DMS114 treated with DMSO at 0.1 percent for 48 hours (cell line): ENCODE measurements at regions not wholly inside any gene's neighbourhood (a gene's known extent, or its start where the extent isn't known, plus 50 kb on each side); places are given as distances from the start of the nearest gene placed in this dataset.

ENCODE experiments used
- DNase-seq: peaks from one replicate; lab custom pipeline; 2025; ENCODE audit not compliant: unreplicated experiment; lab: John Stamatoyannopoulos, UW

DNA sequence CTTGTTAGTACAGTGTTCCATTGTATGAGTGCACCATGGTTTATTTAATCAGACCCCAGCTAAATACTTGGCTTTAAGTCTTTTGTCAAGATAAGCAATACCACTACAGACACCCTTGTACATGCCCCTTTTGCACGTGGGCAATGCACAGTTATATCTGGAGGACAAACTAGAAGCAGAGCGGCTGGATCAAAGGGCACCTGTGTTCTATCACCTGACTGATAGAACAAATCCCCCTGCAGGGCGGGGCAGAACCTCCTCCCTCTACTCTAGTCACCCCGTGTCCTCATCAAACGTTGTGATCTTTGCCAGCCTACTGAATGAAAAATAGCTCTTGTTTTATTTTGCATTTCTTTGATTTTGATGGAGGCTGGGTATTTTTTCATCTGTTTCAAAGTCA lies 314.9 kb downstream of the TLE3 start:
- DNase-seq: no peak

DNA sequence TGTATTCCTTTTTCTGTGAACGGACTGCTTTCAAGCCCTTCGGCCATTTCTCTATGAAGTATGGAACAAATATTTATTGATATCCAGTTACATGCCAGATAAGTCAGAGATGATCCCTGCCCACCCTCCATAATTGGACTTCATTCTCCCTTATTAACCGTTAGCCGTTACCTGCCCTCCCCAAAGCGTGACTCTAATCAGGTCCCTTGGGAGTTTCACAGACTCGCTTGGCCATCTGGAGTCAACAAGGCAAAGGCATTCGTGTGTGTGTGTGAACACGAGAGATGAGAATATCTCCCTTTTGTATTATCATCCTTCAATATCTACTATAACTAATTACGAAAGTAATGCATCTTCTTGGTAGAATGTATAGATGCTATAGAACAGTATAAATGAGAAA lies 314.5 kb downstream of the TLE3 start:
- DNase-seq: no peak

DNA sequence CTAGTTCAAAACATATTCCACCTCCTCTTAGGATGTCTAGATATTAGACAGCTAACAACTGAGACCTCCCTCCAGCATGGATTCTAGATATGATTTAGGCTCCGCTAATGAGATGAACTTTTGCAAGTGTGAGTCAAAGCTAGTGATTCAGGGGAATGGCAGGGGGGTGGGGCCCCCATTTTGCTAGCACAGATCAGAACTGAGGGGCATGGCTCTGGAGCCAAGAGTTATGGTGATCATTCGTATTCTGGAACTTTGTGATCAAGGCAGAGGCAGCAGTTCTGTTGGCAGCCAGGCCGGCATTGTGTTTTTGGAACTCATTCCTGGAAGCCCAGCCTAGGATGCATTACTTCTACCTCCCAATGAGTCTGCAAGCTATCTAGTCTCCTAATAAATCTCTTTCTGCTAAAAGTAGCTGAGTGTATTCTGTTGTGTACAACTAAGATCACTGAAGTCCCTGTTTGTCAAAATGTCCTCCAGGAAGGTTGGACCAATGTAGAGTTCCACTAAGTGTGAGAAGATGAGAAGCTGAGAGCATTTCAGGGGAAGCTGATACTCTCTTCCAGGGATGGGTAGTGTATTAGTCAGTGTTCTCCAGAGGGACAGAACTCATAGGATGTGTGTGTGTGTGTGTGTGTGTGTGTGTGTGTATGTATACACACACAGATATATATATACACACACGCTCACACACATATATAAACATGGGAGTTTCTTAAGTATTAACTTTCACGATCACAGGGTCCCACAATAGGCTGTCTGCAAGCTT lies 312.7 kb downstream of the TLE3 start:
- no peak for DNase-seq

DNA sequence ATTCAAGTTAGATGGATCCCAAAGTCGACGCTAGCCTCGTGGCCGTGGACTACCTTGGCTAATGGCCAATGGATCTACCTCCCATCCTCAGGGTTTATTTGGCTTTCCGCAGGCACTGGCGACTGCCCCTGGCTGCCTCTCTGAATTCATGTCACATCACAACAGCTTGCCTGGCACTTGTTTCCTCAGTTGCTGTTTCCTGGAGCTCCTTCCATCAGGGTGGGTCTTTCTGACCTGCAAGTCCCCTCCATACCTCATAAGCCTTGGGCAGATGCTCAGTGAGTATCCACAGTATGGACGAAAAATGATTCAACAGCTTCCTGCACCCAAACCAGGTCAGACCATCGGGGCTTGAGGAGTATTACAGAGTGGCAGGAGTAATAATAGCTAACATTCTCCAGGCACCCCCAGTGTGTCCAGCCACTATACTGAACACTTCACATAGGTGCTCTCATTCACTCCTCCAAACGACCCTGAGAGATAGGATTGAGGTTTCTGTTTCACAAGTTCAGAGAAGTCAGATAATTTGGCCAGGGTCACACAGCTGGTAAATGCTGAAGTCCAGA lies 311.5 kb downstream of the TLE3 start:
- no peak for DNase-seq

DNA sequence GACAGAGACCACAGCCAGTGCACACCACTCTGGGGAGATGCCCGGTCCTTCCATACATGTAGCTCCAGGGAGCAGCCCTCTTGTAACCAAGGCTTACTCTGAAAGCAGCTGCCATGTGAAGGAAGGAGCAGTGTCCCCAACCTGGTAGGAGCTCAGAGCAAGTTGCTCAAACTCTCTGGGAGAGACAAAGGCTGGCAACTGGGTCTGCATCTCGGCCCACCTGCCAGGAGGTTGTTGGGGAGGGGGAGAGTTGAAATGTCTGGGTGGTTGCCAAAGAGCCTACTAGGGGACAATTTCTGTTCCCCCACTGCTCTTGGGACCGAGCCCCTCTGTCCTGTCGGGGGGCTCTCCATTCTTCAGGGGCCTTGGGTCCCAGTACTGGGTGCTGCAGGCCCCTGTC lies 309.9 kb downstream of the TLE3 start:
- no peak for DNase-seq

DNA sequence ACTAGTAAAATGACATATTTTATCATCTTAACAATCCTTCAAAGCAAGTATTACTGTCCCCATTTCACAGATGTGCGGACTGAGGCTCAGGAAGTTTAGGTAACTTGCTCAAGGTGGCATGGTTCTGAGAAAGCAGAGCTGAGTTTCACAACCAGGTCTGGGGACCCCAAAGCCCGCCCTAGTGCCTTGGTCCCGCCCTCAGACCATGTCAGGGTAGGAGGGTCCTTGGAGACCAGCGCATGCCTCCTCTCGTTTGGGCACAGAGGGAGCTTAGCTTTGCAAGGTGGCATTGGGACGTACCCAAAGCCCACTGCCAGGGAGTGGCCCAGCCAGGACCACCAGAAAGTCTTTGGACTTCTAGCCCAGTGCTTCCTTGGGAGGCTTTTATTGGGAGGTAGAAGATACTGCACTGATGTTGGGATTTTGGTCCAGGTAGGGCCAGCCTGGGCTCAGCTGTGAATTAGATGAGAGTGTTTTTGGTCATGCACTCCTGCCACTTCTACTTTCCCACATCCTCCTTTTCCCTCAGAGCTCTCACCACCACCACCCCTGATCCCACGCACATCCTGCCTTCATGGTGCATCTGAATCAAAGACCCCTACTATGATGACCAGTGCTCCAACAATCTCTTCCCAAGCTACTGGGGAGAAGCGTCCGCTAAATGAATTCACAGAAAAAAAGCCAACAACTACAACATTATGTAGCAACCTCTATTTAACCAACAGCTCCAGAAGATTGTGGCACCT lies 307.9 kb downstream of the TLE3 start:
- DNase-seq: no peak

DNA sequence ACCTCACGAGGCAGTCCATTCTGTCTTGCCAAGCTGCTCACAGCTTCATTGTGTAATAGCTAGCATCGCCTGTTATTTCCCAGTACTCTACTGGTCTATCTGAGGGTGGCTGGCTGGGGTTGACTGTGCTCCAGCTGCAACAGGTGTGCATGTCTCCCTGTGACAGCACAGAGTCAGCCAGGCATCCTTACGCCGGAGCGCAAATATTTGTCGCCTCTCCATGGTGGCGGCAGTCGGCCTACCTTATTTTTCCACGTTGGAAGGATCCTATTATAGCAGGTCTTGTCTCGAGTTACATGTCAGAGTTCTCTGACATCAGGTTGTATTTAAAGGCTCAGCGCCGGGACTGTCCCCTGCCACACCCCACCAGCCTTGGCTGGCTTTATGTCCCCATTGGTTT lies 307.1 kb downstream of the TLE3 start:
- DNase-seq: no peak

DNA sequence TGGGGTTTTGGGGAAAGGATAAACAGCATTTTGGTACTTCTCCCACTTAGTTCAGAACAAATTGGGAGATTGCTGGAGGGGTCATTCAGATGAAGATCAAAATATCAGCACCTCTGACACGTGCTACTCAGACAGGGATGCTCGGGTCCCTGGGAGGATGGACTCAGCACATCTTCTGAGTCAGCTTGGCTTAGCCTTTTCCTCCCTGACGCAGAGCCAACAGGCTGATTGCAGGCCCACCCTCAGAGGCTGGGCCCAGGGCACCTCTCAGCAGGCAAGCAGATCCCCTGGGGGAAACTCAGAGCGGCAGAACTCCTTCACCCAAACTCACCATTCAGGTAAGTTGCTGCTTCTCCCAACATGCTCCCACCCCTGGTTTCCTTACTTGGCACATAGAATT lies 304.9 kb downstream of the TLE3 start:
- no peak for DNase-seq

DNA sequence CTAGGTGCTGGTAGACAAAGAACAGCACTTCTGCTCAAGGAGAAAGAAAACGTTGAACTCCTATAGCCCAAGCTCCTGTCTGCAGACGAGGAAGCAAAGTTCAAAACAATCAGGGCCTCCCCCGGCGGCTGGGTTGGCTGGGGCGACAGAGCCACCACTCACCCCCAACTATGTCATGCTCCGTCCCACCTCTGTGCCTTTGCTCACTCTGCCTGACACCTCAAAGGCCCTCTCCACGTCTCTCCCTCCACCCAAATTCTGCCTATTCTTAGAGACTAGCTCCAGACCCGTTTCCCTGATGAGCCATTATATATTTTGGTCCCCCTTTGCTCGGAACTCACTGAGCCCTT lies 304.3 kb downstream of the TLE3 start:
- no peak for DNase-seq

DNA sequence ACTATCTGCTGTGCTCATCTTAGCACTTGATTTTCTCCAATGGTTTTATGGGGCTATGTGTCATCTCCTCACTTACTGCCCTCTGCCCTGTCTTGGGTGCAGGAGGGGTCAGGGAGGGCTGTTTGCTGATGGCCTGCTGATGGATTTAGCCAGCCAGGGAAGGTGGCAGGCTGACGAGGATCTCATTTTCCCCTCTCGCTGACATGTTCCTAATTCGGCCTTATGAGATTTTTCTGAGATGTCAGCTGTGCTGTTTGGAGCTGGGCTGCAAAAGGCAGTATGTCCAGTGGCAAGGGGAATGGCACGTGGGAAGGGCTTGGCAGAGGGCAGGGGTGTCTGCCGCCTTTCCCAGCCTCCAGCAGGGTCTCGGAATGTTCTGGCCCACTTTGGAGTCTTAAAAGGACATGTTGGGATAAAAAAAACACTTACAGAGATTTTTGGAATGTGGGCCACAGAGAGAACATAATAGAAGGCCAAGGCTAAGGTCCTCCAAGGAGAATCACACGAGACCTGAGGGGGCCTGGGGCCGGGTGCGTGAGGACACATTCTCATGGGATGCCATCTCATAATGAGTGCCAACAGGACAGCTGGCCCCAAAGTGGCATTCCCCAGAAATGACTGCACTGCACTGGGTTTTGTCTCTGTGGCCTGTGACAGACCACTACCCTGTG lies 303.8 kb downstream of the TLE3 start:
- DNase-seq: no peak

DNA sequence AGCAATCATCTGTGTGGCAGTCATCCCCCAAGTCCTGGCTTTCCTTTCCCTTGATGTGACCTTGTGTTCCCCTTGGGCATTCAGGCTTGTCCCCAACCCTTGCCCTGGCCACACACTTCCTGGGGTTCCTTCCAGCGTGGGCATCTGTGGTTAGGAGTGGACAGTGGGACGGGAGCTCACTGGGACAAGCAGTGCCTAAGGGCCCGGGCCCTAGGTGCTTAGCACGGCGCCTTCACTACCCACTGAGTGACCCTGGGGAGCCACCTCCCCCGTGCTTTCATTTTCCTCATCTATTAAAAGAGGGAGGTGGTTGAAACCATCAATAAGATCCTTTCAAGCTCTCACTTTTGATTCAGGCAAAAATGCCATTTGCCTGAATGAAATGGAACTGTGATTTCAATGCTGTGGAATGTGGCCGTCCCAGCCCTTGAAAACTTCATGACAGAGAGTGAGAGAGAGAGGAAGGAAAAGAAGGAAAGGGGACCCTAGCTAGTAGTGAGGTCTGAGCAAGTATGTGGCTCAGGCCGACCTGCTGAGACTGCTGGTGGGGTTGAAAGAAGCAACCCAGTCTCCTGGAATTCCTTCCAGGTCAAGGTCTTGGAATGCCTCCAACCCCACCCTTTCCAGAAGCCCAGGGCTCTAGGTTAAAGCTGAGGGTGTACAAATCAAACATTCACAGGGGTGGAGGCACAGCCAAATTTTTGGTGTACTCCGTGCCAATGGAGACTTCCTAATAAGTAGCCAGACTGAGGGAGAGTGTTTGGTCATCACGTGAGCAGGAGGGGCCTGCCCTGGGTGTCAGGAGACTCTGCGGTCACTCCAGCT lies 302.9 kb downstream of the TLE3 start:
- DNase-seq: no peak

DNA sequence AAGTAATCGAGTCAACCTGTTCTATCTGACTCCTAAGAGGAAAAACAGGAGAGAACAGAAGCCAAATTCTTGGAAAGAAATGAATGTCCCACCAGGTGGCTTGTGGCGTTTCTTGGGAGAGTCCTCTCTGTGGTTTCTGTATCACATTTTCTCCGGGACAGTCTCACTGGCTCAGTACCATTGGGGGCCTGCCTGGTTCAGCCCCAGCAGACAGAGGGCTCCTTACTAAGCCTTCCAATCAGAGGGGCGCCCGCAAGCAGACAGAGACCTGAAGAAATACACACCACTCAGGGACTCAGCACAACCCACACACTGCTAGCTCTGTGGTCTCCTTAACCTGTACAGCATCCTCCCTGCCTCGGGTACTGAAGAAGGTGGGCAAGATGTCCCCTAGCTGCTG lies 302.1 kb downstream of the TLE3 start:
- no peak for DNase-seq

DNA sequence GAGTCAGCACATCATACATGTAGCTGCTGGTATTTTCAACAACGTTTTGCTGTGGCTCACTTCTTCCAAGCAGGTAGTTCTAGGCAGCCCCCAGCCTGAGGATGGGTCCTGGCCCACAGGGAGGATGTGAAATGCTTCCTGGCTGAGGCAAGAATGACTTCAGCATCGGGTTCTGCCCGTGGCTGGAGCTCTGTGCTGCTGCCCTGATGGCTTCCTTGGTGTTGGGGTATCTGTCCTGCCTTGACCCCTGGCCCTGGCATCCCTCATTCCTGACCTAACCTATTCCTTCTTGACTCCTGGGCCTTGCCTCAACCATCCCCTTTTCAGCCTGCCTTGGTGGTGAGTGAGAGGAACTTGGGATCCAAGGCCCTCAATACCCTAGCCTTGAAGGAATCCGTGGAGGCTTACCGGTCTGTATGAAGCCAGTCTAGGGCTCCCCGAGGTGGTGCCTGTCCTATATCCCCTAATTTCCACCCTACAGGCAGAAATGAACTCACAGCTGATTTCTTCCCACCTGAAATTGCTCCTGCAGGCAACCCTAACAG lies 300.6 kb downstream of the TLE3 start:
- DNase-seq: no peak

DNA sequence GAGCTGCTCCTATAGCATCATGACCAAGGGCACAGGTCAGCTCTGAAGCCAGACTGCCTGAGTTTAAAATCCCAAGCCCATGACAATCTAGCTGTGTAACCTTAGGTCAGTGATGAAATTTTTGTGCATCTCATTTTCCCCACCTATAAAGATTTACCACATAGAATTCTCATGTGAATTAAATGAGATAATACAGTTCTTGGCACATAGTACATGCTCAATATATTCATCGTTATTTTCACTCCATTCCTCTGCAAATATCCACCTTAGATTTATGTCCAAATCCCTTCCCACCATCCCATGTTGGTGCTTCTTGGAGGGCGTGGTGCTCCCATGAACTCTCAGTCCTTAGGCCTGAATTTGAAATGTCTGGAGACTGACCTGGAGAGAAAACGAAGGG lies 300.1 kb downstream of the TLE3 start:
- DNase-seq: no peak

DNA sequence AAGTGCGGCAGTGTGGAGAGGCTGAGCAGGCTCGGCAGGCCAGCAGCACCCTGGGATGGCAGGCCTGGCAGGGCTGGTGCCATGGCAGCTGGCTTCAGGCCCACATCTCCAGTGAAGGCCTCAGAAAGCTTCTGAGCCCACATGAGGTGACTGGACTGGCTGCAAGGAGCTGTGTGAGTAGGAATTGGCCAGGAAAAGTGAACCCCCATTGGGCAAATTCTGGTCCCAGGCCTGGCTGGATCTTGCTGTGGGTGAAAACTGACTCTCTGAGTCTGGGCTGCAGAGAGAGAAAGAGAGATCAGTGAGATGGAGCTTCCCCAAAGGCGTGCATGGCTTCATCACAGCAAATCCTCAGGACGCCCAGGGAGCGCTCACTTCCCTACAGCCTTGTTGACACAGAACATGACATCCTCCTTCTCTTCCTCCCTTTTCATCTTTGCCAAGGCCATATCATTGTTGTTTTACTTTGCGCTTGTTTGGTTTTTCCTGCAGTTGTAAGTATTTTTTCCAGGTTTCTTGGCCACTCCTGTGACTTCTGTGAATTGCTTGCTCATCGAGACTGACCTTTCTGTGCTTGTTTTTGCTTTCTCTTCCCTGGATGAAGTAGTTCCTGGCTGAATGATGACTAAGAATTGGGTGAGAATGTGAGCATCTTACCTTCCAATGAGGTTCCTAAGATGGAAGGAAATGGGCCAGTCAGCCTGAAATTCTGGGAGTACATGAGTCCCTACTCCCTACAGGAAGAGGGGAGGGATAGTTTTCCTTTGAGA lies 299.1 kb downstream of the TLE3 start:
- no peak for DNase-seq

DNA sequence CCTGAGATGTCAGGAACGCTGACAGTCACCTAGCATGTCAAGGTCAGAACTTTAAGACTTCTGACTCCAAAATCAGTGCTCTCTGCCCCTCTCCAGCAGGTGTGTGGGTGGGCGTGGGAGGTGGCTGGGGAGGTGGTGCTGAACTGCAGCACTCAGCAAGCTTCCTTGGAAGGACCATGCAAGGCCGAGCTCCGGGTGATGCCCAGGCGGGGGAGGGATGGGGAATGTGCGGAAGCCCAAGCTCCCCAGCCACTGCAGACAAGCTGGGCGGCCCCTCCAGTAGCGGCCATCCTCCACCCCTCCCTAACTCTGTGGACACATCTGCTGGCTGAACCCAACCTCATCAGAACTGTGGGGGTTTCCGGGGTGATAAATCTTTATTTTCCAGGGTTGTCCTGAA lies 296.6 kb downstream of the TLE3 start:
- no peak for DNase-seq

DNA sequence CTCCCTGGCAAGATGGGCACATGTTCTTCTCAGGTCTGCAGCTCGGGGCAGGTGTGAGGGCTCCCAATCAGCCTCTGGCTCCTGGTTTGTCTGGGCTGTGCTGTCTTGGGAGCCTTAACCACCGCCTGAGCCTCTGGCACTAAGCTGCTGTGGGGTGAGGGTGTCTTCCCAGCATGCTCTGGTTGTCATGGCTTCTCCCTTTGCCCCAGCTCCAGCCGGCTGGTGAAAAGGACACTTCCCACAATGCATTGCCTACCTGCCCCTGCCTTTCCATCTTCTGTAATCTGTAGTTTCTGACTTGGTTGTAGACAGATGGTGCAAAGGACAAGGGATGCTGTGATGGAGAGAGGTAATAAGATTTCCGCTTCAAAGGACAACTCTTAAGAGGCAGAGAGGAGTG lies 295.3 kb downstream of the TLE3 start:
- no peak for DNase-seq

DNA sequence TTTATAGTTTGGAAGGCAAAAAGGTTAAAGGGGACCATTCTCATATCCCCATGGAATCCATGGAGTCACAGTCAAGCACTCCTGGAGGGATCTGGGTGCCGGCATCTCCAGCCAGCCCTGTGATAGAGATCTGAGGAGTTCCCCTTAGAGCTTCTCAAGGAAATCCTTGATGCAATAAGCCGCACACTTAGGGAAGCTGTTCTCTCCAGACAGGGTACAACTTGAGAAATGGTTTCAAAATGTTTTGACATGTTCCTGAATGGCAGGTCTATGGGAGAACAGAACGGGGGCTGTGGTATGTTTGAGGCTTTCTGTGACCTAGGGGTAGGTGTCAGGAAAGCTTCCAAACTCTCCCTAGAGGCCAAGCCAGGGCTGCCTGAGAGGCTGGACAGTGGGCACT lies 292.9 kb downstream of the TLE3 start:
- DNase-seq: no peak

DNA sequence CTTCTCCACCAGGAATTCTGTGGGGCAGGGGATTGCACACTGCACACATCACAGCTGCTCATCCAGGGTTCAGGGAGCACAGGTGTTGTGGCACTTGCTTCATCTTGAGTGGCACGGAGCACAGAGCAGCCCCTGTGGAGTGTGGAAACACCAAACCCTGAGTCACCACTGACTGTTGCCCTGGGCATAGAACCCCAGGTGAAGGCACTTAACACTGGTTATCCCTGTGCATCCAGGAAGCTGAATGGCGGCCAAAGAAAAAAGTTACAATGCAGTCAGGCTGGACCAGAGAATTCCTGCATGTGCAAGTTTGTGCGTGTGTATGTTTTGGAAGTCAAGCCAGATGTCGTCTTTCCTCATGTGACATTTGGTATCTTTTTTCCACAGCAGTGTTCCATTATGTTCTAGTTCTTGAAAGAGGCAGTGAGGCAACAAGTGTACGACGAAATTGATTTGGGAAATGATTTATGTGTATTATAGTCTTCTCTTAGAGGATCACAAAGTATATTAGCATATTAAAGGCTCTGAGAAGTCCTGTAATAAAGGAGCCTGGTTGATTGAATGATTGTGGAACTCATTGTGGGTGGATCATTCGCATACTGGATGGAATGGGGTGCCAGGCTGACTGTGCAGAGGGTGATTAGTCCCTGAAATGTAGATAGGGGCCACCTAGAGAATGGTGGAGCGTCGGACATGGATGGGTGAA lies 292.3 kb downstream of the TLE3 start:
- no peak for DNase-seq
